ENCODE measurements at regions not wholly inside any gene's neighbourhood (a gene's known extent, or its start where the extent isn't known, plus 50 kb on each side); places are given as distances from the start of the nearest gene placed in this dataset.

DNA sequence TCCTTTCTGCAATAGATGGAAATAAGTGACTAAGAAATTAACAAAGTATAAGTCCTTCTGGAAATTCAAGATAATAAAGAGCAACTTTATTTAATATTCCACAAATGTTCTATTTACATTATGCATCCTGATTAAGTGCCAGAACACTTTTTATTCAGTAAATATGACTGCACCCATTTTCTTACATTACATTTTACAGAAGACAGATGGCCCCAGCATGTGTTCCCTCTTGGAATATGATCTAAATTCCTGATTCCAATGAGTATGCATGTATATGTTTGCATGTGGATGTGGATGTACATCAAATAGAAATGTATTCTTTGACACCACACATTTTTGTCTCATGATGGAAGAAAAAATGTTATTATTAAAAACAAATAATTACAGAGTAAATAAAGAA, 628.7 kb upstream of the SEMA3D start:
- TF ChIP-seq, protein P1, sequence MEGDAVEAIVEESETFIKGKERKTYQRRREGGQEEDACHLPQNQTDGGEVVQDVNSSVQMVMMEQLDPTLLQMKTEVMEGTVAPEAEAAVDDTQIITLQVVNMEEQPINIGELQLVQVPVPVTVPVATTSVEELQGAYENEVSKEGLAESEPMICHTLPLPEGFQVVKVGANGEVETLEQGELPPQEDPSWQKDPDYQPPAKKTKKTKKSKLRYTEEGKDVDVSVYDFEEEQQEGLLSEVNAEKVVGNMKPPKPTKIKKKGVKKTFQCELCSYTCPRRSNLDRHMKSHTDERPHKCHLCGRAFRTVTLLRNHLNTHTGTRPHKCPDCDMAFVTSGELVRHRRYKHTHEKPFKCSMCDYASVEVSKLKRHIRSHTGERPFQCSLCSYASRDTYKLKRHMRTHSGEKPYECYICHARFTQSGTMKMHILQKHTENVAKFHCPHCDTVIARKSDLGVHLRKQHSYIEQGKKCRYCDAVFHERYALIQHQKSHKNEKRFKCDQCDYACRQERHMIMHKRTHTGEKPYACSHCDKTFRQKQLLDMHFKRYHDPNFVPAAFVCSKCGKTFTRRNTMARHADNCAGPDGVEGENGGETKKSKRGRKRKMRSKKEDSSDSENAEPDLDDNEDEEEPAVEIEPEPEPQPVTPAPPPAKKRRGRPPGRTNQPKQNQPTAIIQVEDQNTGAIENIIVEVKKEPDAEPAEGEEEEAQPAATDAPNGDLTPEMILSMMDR (IDR thresholded peaks at IDR 0.05): no peak
- no peak for TF ChIP-seq ZFX (IDR thresholded peaks at IDR 0.05; ENCODE audit: borderline replicate concordance)
